Adipocyte (in vitro differentiated cells): ENCODE measurements at regions not wholly inside any gene's neighbourhood (a gene's known extent, or its start where the extent isn't known, plus 50 kb on each side); places are given as distances from the start of the nearest gene placed in this dataset.
"Not testable (repeated sequence)": the region's sequence is repeated elsewhere in the genome, so short reads cannot be mapped to it uniquely, and the experiment has no call there.

Experiments used
- DNase-seq: peaks from one replicate; pipeline ENCODE4 v3.0.0-alpha.2; 2015; ENCODE audit warnings: low read depth
- H3K27me3 ChIP-seq: replicated peaks from 2 replicates; pipeline ENCODE4 v1.7.0; 2013; ENCODE audit warnings: mild to moderate bottlenecking, low read length, moderate library complexity; ENCODE audit not compliant: control insufficient read depth, insufficient read depth
- H3K36me3 ChIP-seq: 2 replicates; pipeline ENCODE4 v1.7.0; 2013; ENCODE audit warnings: low read length, mild to moderate bottlenecking, moderate library complexity; ENCODE audit not compliant: control insufficient read depth, insufficient read depth, severe bottlenecking
- H3K4me1 ChIP-seq: 2 replicates; pipeline ENCODE4 v1.7.0; 2013; ENCODE audit warnings: mild to moderate bottlenecking, low read length, moderate library complexity; ENCODE audit not compliant: control insufficient read depth, insufficient read depth
- H3K4me3 ChIP-seq: 2 replicates; pipeline ENCODE4 v1.7.0; 2013; ENCODE audit warnings: mild to moderate bottlenecking, low read length, moderate library complexity
- H3K9ac ChIP-seq: 2 replicates; pipeline ENCODE4 v1.7.0; 2013; ENCODE audit warnings: mild to moderate bottlenecking, low read length, moderate library complexity
- H3K9me3 ChIP-seq: 2 replicates; pipeline ENCODE4 v1.7.0; 2013; ENCODE audit warnings: mild to moderate bottlenecking, low read length, moderate library complexity; ENCODE audit not compliant: control insufficient read depth

- H3K9ac ChIP-seq: no peak overlapping the region
- peaks cover 14% of the 10 kb centered on the region for H3K4me1 ChIP-seq
- H3K27me3 ChIP-seq: no peaks in the 10 kb centered on the region
- no peaks in the 10 kb centered on the region for H3K9me3 ChIP-seq
- no peaks in the 10 kb centered on the region for H3K36me3 ChIP-seq
- H3K4me3 ChIP-seq: no peak overlapping the region
- DNase-seq: no peak
These were observed 81.1 kb upstream of the FGGY start for GRCh38 chr1:59215766-59216291.

- H3K9me3 ChIP-seq, H3K4me3 ChIP-seq, H3K27me3 ChIP-seq, H3K9ac ChIP-seq, DNase-seq, H3K36me3 ChIP-seq: not testable (repeated sequence)
- H3K4me1 ChIP-seq: peaks cover 14% of the 10 kb centered on the region
These were observed 79.5 kb upstream of the FGGY start for GRCh38 chr1:59217439-59217838.

- H3K4me3 ChIP-seq: no peak overlapping the region
- no peaks in the 10 kb centered on the region for H3K9me3 ChIP-seq
- DNase-seq: no peak
- H3K4me1 ChIP-seq: peaks cover 25% of the 10 kb centered on the region
- H3K27me3 ChIP-seq: no peaks in the 10 kb centered on the region
- H3K36me3 ChIP-seq: no peaks in the 10 kb centered on the region
- H3K9ac ChIP-seq: no peak overlapping the region
These were observed 78.2 kb upstream of the FGGY start for GRCh38 chr1:59218521-59219236.

GRCh38 chr1:59219916-59220315 is 77.0 kb upstream of the FGGY start:
- Histone ChIP-seq H3K9ac (no peak overlapping the region), H3K9me3 (no peaks in the 10 kb centered on the region), H3K4me1 (peaks cover 32% of the 10 kb centered on the region), H3K4me3 (no peak overlapping the region), H3K27me3 (no peaks in the 10 kb centered on the region), H3K36me3 (no peaks in the 10 kb centered on the region)
- DNase-seq: no peak

GRCh38 chr1:59220356-59220755 is 76.5 kb upstream of the FGGY start:
- Histone ChIP-seq H3K36me3 (no peaks in the 10 kb centered on the region), H3K4me3 (no peak overlapping the region), H3K27me3 (no peaks in the 10 kb centered on the region), H3K9ac (no peak overlapping the region), H3K9me3 (no peaks in the 10 kb centered on the region), H3K4me1 (peaks cover 32% of the 10 kb centered on the region)
- no peak for DNase-seq

- no peak for DNase-seq
- Histone ChIP-seq H3K4me3 (no peak overlapping the region), H3K36me3 (no peaks in the 10 kb centered on the region), H3K27me3 (no peaks in the 10 kb centered on the region), H3K9ac (no peak overlapping the region), H3K4me1 (peaks cover 28% of the 10 kb centered on the region), H3K9me3 (no peaks in the 10 kb centered on the region)
These were observed 73.7 kb upstream of the FGGY start for GRCh38 chr1:59223198-59223597.

- DNase-seq: peak; percentile 27
- H3K36me3 ChIP-seq: no peaks in the 10 kb centered on the region
- no peak overlapping the region for H3K4me3 ChIP-seq
- peaks cover 28% of the 10 kb centered on the region for H3K4me1 ChIP-seq
- no peaks in the 10 kb centered on the region for H3K27me3 ChIP-seq
- H3K9me3 ChIP-seq: no peaks in the 10 kb centered on the region
- no peak overlapping the region for H3K9ac ChIP-seq
These were observed 72.8 kb upstream of the FGGY start for GRCh38 chr1:59223989-59224634.

- no peaks in the 10 kb centered on the region for H3K27me3 ChIP-seq
- DNase-seq: no peak
- no peak overlapping the region for H3K4me3 ChIP-seq
- no peaks in the 10 kb centered on the region for H3K36me3 ChIP-seq
- H3K9ac ChIP-seq: no peak overlapping the region
- peaks cover 43% of the 10 kb centered on the region for H3K4me1 ChIP-seq
- H3K9me3 ChIP-seq: no peaks in the 10 kb centered on the region
These were observed 71.1 kb upstream of the FGGY start for GRCh38 chr1:59225594-59226316.

GRCh38 chr1:59229138-59229537 is 67.8 kb upstream of the FGGY start:
- no peaks in the 10 kb centered on the region for H3K27me3 ChIP-seq

GRCh38 chr1:59230622-59231021 is 66.3 kb upstream of the FGGY start:
- H3K9me3 ChIP-seq: no peaks in the 10 kb centered on the region
- H3K4me1 ChIP-seq: peaks cover 30% of the 10 kb centered on the region
- H3K9ac ChIP-seq: no peak overlapping the region
- no peaks in the 10 kb centered on the region for H3K27me3 ChIP-seq
- H3K36me3 ChIP-seq: no peaks in the 10 kb centered on the region
- DNase-seq: peak; percentile 42
- H3K4me3 ChIP-seq: peak overlapping the region; percentile 3

More at GRCh38 chr1:59229138-59229537, 67.8 kb upstream of the FGGY start:
- Histone ChIP-seq H3K36me3 (no peaks in the 10 kb centered on the region), H3K4me3 (peak overlapping the region; percentile 30), H3K4me1 (peaks cover 32% of the 10 kb centered on the region), H3K9me3 (no peaks in the 10 kb centered on the region), H3K9ac (peak overlapping the region; percentile 67)
- DNase-seq: peak; percentile 90

GRCh38 chr1:59232216-59232615 is 64.7 kb upstream of the FGGY start:
- no peak overlapping the region for H3K9ac ChIP-seq
- DNase-seq: peak; percentile 44
- no peaks in the 10 kb centered on the region for H3K9me3 ChIP-seq
- H3K27me3 ChIP-seq: no peaks in the 10 kb centered on the region
- H3K4me1 ChIP-seq: peaks cover 30% of the 10 kb centered on the region
- no peaks in the 10 kb centered on the region for H3K36me3 ChIP-seq
- no peak overlapping the region for H3K4me3 ChIP-seq
